CD4-positive, alpha-beta T cell treated with Interleukin-12 subunit alpha and Interleukin-12 subunit beta, for 1 hour (primary cell): ENCODE measurements at regions not wholly inside any gene's neighbourhood (a gene's known extent, or its start where the extent isn't known, plus 50 kb on each side); places are given as distances from the start of the nearest gene placed in this dataset.

Experiments used
- DNase-seq: peaks from one replicate; pipeline ENCODE4 v3.0.0-alpha.2; 2020

- no peak for DNase-seq
Observed at GRCh38 chr14:55946231-55946630, 172.0 kb upstream of the PELI2 start.

GRCh38 chr14:55948399-55948798 is 169.8 kb upstream of the PELI2 start:
- no peak for DNase-seq

GRCh38 chr14:55949708-55950107 is 168.5 kb upstream of the PELI2 start:
- no peak for DNase-seq

- DNase-seq, result no peak
Observed at GRCh38 chr14:55950135-55950534, 168.1 kb upstream of the PELI2 start.

- no peak for DNase-seq
Observed at GRCh38 chr14:55951341-55952206, 166.6 kb upstream of the PELI2 start.

- DNase-seq, result no peak
Observed at GRCh38 chr14:55954108-55954507, 164.1 kb upstream of the PELI2 start.

GRCh38 chr14:55955175-55955574 is 163.0 kb upstream of the PELI2 start:
- DNase-seq, result no peak

GRCh38 chr14:55957950-55958349 is 160.3 kb upstream of the PELI2 start:
- no peak for DNase-seq

- no peak for DNase-seq
Observed at GRCh38 chr14:55963295-55963694, 154.9 kb upstream of the PELI2 start.

- DNase-seq, result no peak
Observed at GRCh38 chr14:55964091-55964490, 154.1 kb upstream of the PELI2 start.

GRCh38 chr14:55964821-55965220 is 153.4 kb upstream of the PELI2 start:
- DNase-seq, result no peak

- DNase-seq, result no peak
Observed at GRCh38 chr14:55965851-55966250, 152.4 kb upstream of the PELI2 start.

- no peak for DNase-seq
Observed at GRCh38 chr14:55968741-55969140, 149.5 kb upstream of the PELI2 start.

- no peak for DNase-seq
Observed at GRCh38 chr14:55973285-55973800, 144.9 kb upstream of the PELI2 start.

GRCh38 chr14:55973911-55974630 is 144.1 kb upstream of the PELI2 start:
- no peak for DNase-seq

GRCh38 chr14:55975281-55975910 is 142.8 kb upstream of the PELI2 start:
- no peak for DNase-seq

- DNase-seq, result no peak
Observed at GRCh38 chr14:55976219-55976618, 142.0 kb upstream of the PELI2 start.

- no peak for DNase-seq
Observed at GRCh38 chr14:55976655-55977054, 141.6 kb upstream of the PELI2 start.

- no peak for DNase-seq
Observed at GRCh38 chr14:55977392-55978150, 140.6 kb upstream of the PELI2 start.

- DNase-seq, result no peak
Observed at GRCh38 chr14:55979096-55979495, 139.1 kb upstream of the PELI2 start.

- no peak for DNase-seq
Observed at GRCh38 chr14:55979781-55980180, 138.4 kb upstream of the PELI2 start.

GRCh38 chr14:55980970-55981369 is 137.2 kb upstream of the PELI2 start:
- DNase-seq, result no peak

- DNase-seq, result no peak
Observed at GRCh38 chr14:55986069-55986468, 132.1 kb upstream of the PELI2 start.
